HG03139 (cell line): ENCODE measurements at regions not wholly inside any gene's neighbourhood (a gene's known extent, or its start where the extent isn't known, plus 50 kb on each side); places are given as distances from the start of the nearest gene placed in this dataset.

ENCODE experiments used
- ATAC-seq: cut with Tn5 transposase; IDR thresholded peaks from one replicate; pipeline ENCODE4 v1.9.1; 2021; ENCODE audit not compliant: unreplicated experiment

- no peak for ATAC-seq
These were observed 49.9 kb upstream of the TAF1B start for GRCh38 chr2:9793156-9793917.
